ENCODE measurements at regions not wholly inside any gene's neighbourhood (a gene's known extent, or its start where the extent isn't known, plus 50 kb on each side); places are given as distances from the start of the nearest gene placed in this dataset.

DNA sequence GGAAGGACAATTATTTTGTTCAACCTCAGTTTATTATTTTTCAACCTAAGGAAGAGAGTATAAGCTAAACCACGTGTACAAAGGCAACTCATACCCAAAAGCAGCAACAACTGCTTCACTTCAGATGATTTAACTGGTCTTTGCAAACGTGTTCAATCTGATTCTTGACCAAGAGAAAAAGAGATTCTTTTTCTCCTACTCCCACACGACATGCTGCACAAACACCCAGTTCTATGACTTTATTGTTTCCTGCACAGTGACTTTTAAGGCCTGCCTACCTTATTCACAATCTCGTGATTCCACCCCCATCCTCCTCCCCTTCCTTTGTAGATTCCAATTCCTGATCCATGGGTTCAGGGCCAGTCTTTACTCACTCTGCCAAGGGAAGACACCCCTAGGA is 1394.8 kb upstream of the ZEB2 start:
- TF ChIP-seq ZFP30 (CRISPR knock-in tag; IDR thresholded peaks at IDR 0.05) (no peak), SNAI2 (CRISPR knock-in tag; IDR thresholded peaks at IDR 0.05) (no peak), ESRRG (CRISPR knock-in tag; IDR thresholded peaks at IDR 0.05) (no peak), GLIS3 (CRISPR knock-in tag; IDR thresholded peaks at IDR 0.05) (no peak)
- ATAC-seq = no peak

DNA sequence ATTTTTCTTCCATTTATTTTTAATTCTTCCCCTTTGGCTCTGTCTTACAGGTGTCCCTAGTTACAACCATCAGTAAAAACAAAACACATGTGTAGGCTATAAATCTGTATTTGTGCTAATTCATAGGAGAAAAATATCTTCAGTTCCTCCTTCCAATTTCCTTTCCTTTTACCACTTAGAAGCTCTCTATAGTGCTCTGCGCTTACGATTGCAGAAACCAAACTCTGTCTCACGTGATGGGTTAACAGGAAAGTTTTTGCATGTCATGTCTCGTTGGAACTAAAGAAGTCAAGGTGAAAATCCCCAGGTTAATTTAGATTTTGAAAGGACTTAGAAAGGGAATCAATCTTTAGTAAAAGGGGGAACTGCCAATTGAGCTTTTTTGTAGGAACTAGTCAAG is 1390.5 kb upstream of the ZEB2 start:
- TF ChIP-seq ZNF8 (CRISPR knock-in tag; IDR thresholded peaks at IDR 0.05) (no peak), BACH2 (CRISPR knock-in tag; IDR thresholded peaks at IDR 0.05; ENCODE audit: borderline replicate concordance) (no peak), ZC3H10 (CRISPR knock-in tag; IDR thresholded peaks at IDR 0.05) (no peak), ZNF565 (CRISPR knock-in tag; conservative IDR thresholded peaks at IDR 0.05; ENCODE audit: low read depth) (no peak), OSR1 (CRISPR knock-in tag; IDR thresholded peaks at IDR 0.05) (no peak), TCF4 (CRISPR knock-in tag; IDR thresholded peaks at IDR 0.05; ENCODE audit: borderline replicate concordance) (no peak), ARNTL (CRISPR knock-in tag; IDR thresholded peaks at IDR 0.05; ENCODE audit: borderline replicate concordance, low read depth) (no peak)
- no peak for ATAC-seq

DNA sequence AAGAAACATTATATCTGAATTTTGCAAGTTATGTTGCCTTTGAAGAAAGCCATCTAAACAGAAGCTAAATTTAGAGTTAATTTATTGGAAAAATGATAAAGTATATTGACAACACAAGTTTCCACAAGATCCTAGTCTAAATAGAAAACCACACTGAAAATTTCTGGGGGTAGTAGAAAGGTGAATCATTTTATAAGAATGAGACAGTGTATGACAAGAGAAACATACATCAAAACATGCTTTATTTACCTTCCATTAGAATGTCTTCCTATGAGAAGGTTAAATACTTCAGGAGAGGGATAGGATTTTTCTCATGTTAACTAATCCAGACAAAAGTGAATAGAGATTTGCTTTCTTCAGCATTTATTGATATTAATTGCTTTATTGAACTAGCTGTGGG is 1389.8 kb upstream of the ZEB2 start:
- no peak for ATAC-seq
- TF ChIP-seq, protein P1, sequence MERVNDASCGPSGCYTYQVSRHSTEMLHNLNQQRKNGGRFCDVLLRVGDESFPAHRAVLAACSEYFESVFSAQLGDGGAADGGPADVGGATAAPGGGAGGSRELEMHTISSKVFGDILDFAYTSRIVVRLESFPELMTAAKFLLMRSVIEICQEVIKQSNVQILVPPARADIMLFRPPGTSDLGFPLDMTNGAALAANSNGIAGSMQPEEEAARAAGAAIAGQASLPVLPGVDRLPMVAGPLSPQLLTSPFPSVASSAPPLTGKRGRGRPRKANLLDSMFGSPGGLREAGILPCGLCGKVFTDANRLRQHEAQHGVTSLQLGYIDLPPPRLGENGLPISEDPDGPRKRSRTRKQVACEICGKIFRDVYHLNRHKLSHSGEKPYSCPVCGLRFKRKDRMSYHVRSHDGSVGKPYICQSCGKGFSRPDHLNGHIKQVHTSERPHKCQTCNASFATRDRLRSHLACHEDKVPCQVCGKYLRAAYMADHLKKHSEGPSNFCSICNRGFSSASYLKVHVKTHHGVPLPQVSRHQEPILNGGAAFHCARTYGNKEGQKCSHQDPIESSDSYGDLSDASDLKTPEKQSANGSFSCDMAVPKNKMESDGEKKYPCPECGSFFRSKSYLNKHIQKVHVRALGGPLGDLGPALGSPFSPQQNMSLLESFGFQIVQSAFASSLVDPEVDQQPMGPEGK (CRISPR knock-in tag; IDR thresholded peaks at IDR 0.05; ENCODE audit: borderline replicate concordance) = no peak
- TF ChIP-seq, protein P2, sequence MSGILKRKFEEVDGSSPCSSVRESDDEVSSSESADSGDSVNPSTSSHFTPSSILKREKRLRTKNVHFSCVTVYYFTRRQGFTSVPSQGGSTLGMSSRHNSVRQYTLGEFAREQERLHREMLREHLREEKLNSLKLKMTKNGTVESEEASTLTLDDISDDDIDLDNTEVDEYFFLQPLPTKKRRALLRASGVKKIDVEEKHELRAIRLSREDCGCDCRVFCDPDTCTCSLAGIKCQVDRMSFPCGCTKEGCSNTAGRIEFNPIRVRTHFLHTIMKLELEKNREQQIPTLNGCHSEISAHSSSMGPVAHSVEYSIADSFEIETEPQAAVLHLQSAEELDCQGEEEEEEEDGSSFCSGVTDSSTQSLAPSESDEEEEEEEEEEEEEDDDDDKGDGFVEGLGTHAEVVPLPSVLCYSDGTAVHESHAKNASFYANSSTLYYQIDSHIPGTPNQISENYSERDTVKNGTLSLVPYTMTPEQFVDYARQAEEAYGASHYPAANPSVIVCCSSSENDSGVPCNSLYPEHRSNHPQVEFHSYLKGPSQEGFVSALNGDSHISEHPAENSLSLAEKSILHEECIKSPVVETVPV (CRISPR knock-in tag; IDR thresholded peaks at IDR 0.05) = no peak
- no peak for TF ChIP-seq BACH2 (CRISPR knock-in tag; IDR thresholded peaks at IDR 0.05; ENCODE audit: borderline replicate concordance)
- no peak for TF ChIP-seq ZC3H10 (CRISPR knock-in tag; IDR thresholded peaks at IDR 0.05)
- TF ChIP-seq RARB (CRISPR knock-in tag; IDR thresholded peaks at IDR 0.05) = no peak
- TF ChIP-seq CSDC2 (CRISPR knock-in tag; IDR thresholded peaks at IDR 0.05) = no peak
- no peak for TF ChIP-seq ZNF8 (CRISPR knock-in tag; IDR thresholded peaks at IDR 0.05)
- TF ChIP-seq TCF4 (CRISPR knock-in tag; IDR thresholded peaks at IDR 0.05; ENCODE audit: borderline replicate concordance) = no peak
- no peak for TF ChIP-seq GLIS3 (CRISPR knock-in tag; IDR thresholded peaks at IDR 0.05)
- TF ChIP-seq ISL1 (CRISPR knock-in tag; IDR thresholded peaks at IDR 0.05) = no peak

DNA sequence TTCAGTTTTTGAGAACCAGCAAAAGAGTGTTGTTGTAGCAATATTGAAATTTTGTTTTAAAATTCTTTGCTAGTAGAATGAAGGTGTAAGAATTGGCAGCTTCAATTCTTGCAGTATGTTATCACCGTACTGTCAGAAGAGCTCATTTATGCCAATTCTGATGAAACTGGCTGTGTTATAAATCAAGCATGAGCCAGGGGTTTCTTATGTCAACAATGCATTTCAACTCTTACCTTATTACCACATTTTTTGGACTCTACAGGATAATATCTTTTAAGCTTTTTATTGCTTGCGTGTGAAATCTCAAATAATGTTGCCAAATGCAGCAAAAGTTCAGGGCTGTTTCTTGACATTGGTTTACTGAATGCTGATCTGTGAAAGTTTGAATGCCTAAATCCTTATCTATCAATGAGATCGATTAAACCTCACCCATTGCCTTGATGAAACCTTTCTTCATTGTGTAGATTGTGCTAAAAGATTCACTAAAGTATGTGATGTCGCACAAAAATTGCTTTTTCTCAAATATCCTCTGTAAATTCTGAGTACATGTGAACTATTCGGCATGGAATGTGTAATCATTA is 1389.3 kb upstream of the ZEB2 start:
- TF ChIP-seq, protein P3, sequence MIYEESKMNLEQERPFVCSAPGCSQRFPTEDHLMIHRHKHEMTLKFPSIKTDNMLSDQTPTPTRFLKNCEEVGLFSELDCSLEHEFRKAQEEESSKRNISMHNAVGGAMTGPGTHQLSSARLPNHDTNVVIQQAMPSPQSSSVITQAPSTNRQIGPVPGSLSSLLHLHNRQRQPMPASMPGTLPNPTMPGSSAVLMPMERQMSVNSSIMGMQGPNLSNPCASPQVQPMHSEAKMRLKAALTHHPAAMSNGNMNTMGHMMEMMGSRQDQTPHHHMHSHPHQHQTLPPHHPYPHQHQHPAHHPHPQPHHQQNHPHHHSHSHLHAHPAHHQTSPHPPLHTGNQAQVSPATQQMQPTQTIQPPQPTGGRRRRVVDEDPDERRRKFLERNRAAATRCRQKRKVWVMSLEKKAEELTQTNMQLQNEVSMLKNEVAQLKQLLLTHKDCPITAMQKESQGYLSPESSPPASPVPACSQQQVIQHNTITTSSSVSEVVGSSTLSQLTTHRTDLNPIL (CRISPR knock-in tag; IDR thresholded peaks at IDR 0.05; ENCODE audit: low read depth) = no peak
- no peak for TF ChIP-seq ISL1 (CRISPR knock-in tag; IDR thresholded peaks at IDR 0.05)
- TF ChIP-seq, protein P4, sequence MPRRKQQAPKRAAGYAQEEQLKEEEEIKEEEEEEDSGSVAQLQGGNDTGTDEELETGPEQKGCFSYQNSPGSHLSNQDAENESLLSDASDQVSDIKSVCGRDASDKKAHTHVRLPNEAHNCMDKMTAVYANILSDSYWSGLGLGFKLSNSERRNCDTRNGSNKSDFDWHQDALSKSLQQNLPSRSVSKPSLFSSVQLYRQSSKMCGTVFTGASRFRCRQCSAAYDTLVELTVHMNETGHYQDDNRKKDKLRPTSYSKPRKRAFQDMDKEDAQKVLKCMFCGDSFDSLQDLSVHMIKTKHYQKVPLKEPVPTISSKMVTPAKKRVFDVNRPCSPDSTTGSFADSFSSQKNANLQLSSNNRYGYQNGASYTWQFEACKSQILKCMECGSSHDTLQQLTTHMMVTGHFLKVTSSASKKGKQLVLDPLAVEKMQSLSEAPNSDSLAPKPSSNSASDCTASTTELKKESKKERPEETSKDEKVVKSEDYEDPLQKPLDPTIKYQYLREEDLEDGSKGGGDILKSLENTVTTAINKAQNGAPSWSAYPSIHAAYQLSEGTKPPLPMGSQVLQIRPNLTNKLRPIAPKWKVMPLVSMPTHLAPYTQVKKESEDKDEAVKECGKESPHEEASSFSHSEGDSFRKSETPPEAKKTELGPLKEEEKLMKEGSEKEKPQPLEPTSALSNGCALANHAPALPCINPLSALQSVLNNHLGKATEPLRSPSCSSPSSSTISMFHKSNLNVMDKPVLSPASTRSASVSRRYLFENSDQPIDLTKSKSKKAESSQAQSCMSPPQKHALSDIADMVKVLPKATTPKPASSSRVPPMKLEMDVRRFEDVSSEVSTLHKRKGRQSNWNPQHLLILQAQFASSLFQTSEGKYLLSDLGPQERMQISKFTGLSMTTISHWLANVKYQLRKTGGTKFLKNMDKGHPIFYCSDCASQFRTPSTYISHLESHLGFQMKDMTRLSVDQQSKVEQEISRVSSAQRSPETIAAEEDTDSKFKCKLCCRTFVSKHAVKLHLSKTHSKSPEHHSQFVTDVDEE (CRISPR knock-in tag; IDR thresholded peaks at IDR 0.05) = no peak
- TF ChIP-seq BACH2 (CRISPR knock-in tag; IDR thresholded peaks at IDR 0.05; ENCODE audit: borderline replicate concordance) = no peak
- TF ChIP-seq, protein P2 (CRISPR knock-in tag; IDR thresholded peaks at IDR 0.05) = no peak
- no peak for TF ChIP-seq CSDC2 (CRISPR knock-in tag; IDR thresholded peaks at IDR 0.05)
- no peak for TF ChIP-seq TOX (CRISPR knock-in tag; IDR thresholded peaks at IDR 0.05; ENCODE audit: borderline replicate concordance)
- no peak for TF ChIP-seq ZFP30 (CRISPR knock-in tag; IDR thresholded peaks at IDR 0.05)
- TF ChIP-seq PPARA (CRISPR knock-in tag; IDR thresholded peaks at IDR 0.05; ENCODE audit: borderline replicate concordance) = no peak
- TF ChIP-seq TCF4 (CRISPR knock-in tag; IDR thresholded peaks at IDR 0.05; ENCODE audit: borderline replicate concordance) = no peak
- TF ChIP-seq ZC3H10 (CRISPR knock-in tag; IDR thresholded peaks at IDR 0.05) = no peak
- TF ChIP-seq OSR1 (CRISPR knock-in tag; IDR thresholded peaks at IDR 0.05) = no peak
- TF ChIP-seq SNAI2 (CRISPR knock-in tag; IDR thresholded peaks at IDR 0.05) = no peak
- no peak for TF ChIP-seq ZNF70 (CRISPR knock-in tag; IDR thresholded peaks at IDR 0.05)
- TF ChIP-seq ZNF8 (CRISPR knock-in tag; IDR thresholded peaks at IDR 0.05) = no peak
- no peak for TF ChIP-seq ARNTL (CRISPR knock-in tag; IDR thresholded peaks at IDR 0.05; ENCODE audit: borderline replicate concordance, low read depth)
- TF ChIP-seq GLIS3 (CRISPR knock-in tag; IDR thresholded peaks at IDR 0.05) = no peak
- TF ChIP-seq ZNF565 (CRISPR knock-in tag; conservative IDR thresholded peaks at IDR 0.05; ENCODE audit: low read depth) = no peak
- no peak for ATAC-seq
